IPS-18c (cell line): ENCODE measurements at regions not wholly inside any gene's neighbourhood (a gene's known extent, or its start where the extent isn't known, plus 50 kb on each side); places are given as distances from the start of the nearest gene placed in this dataset.

Experiments used
- H3K4me3 ChIP-seq: 2 replicates; pipeline ENCODE4 v1.7.0; 2013; ENCODE audit warnings: low read depth, mild to moderate bottlenecking, low read length, moderate library complexity; ENCODE audit not compliant: insufficient read depth
- H3K9me3 ChIP-seq: one replicate; pipeline ENCODE4 v1.6.1; 2013; ENCODE audit warnings: mild to moderate bottlenecking, low read length, moderate library complexity; ENCODE audit not compliant: control insufficient read depth, insufficient read depth

- Histone ChIP-seq H3K9me3 (no peaks in the 10 kb centered on the region), H3K4me3 (no peak overlapping the region)
Observed at GRCh38 chr1:63198871-63199394, 123.4 kb upstream of the FOXD3 start.

DNA sequence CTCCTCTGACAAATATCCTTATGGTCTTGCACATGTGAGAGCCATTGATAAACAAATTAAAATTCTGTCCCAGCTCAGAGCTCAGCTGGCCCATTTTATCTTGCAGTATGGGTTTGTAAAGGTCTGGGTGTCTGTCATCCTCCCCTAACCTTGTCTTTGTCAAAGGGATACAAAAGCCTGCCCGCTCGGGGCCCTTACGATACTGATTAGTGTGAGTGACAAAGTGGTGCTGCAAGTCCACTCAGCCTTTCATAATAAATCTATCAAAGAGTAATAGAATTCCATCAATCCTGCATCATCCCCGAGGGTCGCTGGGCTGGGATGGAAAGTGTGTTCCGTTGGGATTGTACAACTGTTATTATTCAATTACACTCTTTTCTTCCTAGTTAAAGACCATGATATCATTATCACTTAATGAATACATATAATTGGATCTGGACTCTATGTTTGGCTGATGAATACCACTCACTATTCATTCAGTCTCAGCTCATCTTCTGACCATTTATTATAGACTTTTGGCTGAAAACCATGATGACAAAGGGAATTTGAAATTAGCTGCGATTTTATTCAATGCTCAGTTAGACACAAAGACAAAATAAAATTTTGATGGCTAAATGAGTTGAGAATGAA, 122.5 kb upstream of the FOXD3 start:
- no peaks in the 10 kb centered on the region for H3K9me3 ChIP-seq
- no peak overlapping the region for H3K4me3 ChIP-seq

DNA sequence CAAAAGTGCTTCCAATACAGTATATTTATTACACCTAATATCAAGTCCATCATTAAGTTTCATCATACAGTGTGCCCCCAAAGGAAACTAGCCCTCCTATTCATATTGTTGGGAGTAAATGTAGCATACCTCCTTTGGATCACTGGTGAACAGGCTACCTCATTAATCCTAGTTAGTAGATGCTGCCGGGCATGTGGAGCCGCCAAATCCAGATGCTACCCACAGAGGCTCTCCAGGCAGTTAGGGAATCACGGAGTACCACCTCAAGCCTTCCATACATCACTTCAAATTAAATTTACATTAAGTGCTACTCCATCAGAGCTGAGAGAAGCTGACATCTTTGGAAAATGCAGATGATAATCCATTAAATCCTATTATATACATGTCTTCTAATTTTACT, 121.7 kb upstream of the FOXD3 start:
- no peaks in the 10 kb centered on the region for H3K9me3 ChIP-seq
- H3K4me3 ChIP-seq, result no peak overlapping the region

GRCh38 chr1:63203641-63204040, 118.7 kb upstream of the FOXD3 start:
- H3K4me3 ChIP-seq, result no peak overlapping the region
- no peaks in the 10 kb centered on the region for H3K9me3 ChIP-seq

GRCh38 chr1:63205776-63206175, 116.6 kb upstream of the FOXD3 start:
- Histone ChIP-seq H3K9me3 (no peaks in the 10 kb centered on the region), H3K4me3 (no peak overlapping the region)

DNA sequence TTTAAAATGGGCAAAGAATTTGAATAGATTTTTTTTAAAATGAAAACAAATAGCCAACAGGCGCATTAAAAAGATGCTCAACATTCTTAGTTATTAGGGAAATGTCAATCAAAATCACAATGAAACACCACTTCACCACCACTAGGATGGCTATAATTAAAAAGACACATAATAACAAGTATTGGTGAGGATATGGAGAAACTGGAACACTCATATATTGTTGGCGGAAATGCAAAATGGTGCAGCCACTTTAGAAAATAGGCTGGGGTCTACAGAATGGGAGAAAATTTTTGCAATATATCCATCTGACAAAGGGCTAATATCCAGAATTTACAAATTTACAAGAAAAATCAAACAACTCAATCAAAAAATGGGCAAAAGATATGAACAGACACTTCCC, 107.8 kb upstream of the FOXD3 start:
- Histone ChIP-seq H3K9me3 (no peaks in the 10 kb centered on the region), H3K4me3 (no peak overlapping the region)

GRCh38 chr1:63223426-63223825, 98.9 kb upstream of the FOXD3 start:
- no peak overlapping the region for H3K4me3 ChIP-seq

GRCh38 chr1:63230722-63231121, 91.6 kb upstream of the FOXD3 start:
- no peak overlapping the region for H3K4me3 ChIP-seq
- no peaks in the 10 kb centered on the region for H3K9me3 ChIP-seq

More at GRCh38 chr1:63223426-63223825, 98.9 kb upstream of the FOXD3 start:
- H3K9me3 ChIP-seq, result no peaks in the 10 kb centered on the region

- H3K9me3 ChIP-seq, result no peaks in the 10 kb centered on the region
- H3K4me3 ChIP-seq, result no peak overlapping the region
Observed at GRCh38 chr1:63238721-63239120, 83.6 kb upstream of the FOXD3 start.

- H3K9me3 ChIP-seq, result no peaks in the 10 kb centered on the region
Observed at GRCh38 chr1:63245186-63245585, 77.2 kb upstream of the FOXD3 start.

DNA sequence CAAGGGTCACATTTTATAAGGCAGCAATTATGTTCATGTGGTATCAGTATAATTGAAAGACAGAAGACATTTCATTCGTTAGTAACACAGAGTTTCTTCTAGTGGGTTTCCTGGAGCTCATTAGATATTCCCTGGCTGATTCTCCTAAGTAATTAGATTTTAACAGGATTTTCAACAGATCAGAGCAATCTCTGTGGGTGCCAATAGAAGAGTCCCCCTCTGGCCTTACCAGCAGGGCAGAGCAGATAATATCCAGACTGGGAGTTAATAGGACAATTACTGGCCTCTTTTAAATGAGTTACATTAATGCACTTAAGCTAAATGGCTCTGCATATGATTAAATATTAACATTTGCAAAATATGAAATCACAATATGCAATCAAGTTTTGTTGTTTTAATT, 74.2 kb upstream of the FOXD3 start:
- no peaks in the 10 kb centered on the region for H3K9me3 ChIP-seq
- H3K4me3 ChIP-seq, result no peak overlapping the region

More at GRCh38 chr1:63245186-63245585, 77.2 kb upstream of the FOXD3 start:
- H3K4me3 ChIP-seq, result no peak overlapping the region

GRCh38 chr1:63255153-63255552, 67.2 kb upstream of the FOXD3 start:
- Histone ChIP-seq H3K9me3 (no peaks in the 10 kb centered on the region), H3K4me3 (no peak overlapping the region)

DNA sequence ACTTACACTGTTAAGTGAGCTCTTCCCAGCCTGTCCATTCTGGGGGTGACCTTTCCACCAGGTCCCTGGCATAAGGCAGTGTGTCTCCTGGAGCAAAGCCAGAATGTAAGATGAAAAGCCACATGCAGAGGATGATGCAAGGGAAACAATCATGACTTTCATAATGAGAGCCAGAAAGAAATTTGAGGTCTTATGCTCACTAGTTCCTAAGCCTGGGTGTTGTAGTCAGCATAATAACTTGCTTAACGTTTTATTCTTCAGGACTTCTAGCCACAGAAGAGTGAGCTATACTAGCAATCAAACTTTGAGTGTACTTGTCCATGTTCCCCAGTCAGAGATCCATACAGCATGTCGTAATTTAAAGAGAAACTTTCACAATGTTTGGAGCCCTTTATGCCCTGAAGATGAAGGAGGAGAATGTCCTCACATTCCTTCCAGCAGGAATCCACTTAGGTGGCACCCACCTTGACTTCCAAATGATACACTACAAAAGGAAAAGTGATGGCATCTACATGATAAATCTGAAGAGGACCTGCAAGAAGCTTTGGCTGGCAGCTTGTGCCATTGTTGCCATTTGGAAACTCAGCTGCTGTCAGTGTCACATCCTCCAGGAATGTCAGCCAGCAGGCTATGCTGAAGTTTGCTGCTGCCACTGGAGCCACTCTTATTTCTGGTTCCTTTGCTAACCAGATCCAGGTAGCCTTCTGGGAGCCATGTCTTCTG, 60.5 kb upstream of the FOXD3 start:
- Histone ChIP-seq H3K4me3 (no peak overlapping the region), H3K9me3 (no peaks in the 10 kb centered on the region)

DNA sequence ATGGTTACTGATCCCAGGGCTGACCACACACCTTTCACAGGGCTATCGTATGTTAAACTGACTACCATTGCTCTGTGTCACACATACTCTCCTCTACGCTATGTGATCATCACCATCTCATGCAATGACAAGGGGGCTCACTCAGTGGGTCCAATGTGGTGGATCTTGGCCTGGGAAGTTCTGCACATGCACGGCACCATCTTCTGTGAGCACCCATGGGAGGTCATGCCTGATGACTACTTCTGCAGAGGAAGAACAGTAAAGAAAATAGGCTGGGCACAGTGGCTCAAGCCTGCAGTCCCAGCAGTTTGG, 60.0 kb upstream of the FOXD3 start:
- Histone ChIP-seq H3K4me3 (no peak overlapping the region), H3K9me3 (no peaks in the 10 kb centered on the region)

DNA sequence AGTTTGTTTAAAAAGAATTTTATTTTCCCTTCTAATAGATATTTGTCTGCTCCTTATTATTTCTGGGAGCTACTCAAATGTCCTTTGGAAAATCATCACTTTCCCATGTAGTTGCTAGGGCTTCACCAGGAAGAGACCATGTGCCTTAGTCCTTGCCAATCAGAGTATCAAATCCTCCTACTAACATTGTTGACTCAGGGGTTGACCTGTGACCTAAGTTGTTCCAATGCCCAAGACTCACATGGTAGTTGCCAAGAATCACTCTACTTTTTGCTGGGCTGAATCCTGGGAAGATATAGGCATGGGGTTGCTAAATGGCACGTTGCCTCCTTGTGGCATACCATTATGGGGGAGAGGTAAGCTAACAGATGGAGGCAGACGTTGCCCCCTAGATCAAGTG, 58.2 kb upstream of the FOXD3 start:
- H3K9me3 ChIP-seq, result no peaks in the 10 kb centered on the region

DNA sequence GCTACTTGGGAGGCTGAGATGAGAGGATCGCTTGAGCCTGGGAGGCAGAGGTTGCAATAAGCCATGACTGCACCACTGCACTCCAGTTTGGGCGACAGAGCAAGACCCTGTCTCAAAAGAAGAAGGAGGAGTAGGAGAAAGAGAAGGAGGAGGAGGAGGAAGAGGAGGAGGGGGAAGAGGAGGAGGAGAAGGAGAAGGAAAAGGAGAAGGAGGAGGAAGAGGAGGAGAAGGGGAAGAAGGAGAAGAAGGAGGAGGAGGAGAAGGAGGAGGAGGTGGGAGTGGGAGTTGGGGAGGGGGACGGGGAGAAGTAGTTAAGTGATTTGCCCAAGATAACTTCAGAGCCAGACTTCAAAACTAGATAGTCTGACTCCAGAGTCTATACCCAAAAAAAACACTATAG, 55.5 kb upstream of the FOXD3 start:
- Histone ChIP-seq H3K9me3 (no peaks in the 10 kb centered on the region), H3K4me3 (no peak overlapping the region)

More for the DNA sequence above, 58.2 kb upstream of the FOXD3 start:
- no peak overlapping the region for H3K4me3 ChIP-seq

GRCh38 chr1:63268876-63269275, 53.5 kb upstream of the FOXD3 start:
- no peaks in the 10 kb centered on the region for H3K9me3 ChIP-seq
- no peak overlapping the region for H3K4me3 ChIP-seq

DNA sequence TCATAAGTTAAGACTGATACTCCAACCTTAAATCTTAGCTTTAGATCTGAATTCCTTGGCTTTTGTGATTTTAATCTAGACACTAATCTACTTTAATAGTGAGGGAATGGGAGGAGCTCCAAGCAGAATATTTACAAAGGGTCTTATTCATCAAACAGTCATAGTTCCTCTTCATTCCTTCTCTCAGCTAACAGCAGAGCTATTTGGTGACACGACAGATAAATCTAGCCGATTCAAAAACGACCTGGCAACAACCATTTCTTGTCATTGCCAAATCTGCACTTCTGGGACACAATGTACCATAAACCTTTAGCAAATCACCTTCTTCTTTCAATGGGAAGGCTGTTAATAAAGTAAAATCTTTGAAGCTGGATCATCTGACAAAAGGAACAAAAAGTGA, 52.8 kb upstream of the FOXD3 start:
- Histone ChIP-seq H3K4me3 (no peak overlapping the region), H3K9me3 (no peaks in the 10 kb centered on the region)
